ENCODE measurements at regions not wholly inside any gene's neighbourhood (a gene's known extent, or its start where the extent isn't known, plus 50 kb on each side); places are given as distances from the start of the nearest gene placed in this dataset.

- no peak overlapping the region for H3K4me3 ChIP-seq (ENCODE audit: low read length)
- no peak overlapping the region for H3K9ac ChIP-seq (ENCODE audit: low read length)
- no peaks in the 10 kb centered on the region for H3K27me3 ChIP-seq (ENCODE audit: control insufficient read depth, insufficient read depth, low read length)
- H3K36me3 ChIP-seq (ENCODE audit: control insufficient read depth, low read depth, low read length) = no peaks in the 10 kb centered on the region
- H3K27ac ChIP-seq (ENCODE audit: low read length) = no peak overlapping the region
- H3K9me3 ChIP-seq (ENCODE audit: control insufficient read depth, low read depth, low read length) = peaks cover 17% of the 10 kb centered on the region
- H3K4me1 ChIP-seq (ENCODE audit: control insufficient read depth, low read depth, low read length) = no peaks in the 10 kb centered on the region
Measured at GRCh38 chr3:99394831-99395778, 243.3 kb upstream of the COL8A1 start.

GRCh38 chr3:99393961-99394360 is 244.4 kb upstream of the COL8A1 start:
- Histone ChIP-seq H3K9ac (ENCODE audit: low read length) (no peak overlapping the region), H3K4me1 (ENCODE audit: control insufficient read depth, low read depth, low read length) (no peaks in the 10 kb centered on the region), H3K36me3 (ENCODE audit: control insufficient read depth, low read depth, low read length) (no peaks in the 10 kb centered on the region), H3K9me3 (ENCODE audit: control insufficient read depth, low read depth, low read length) (peaks cover 11% of the 10 kb centered on the region), H3K27me3 (ENCODE audit: control insufficient read depth, insufficient read depth, low read length) (no peaks in the 10 kb centered on the region), H3K4me3 (ENCODE audit: low read length) (no peak overlapping the region), H3K27ac (ENCODE audit: low read length) (no peak overlapping the region)

- Histone ChIP-seq H3K4me3 (ENCODE audit: low read length) (no peak overlapping the region), H3K4me1 (ENCODE audit: control insufficient read depth, low read depth, low read length) (no peaks in the 10 kb centered on the region), H3K27ac (ENCODE audit: low read length) (no peak overlapping the region), H3K27me3 (ENCODE audit: control insufficient read depth, insufficient read depth, low read length) (no peaks in the 10 kb centered on the region), H3K36me3 (ENCODE audit: control insufficient read depth, low read depth, low read length) (no peaks in the 10 kb centered on the region), H3K9ac (ENCODE audit: low read length) (no peak overlapping the region), H3K9me3 (ENCODE audit: control insufficient read depth, low read depth, low read length) (no peaks in the 10 kb centered on the region)
Measured at GRCh38 chr3:99388780-99389179, 249.6 kb upstream of the COL8A1 start.

- Histone ChIP-seq H3K27ac (ENCODE audit: low read length) (no peak overlapping the region), H3K4me3 (ENCODE audit: low read length) (no peak overlapping the region), H3K9me3 (ENCODE audit: control insufficient read depth, low read depth, low read length) (no peaks in the 10 kb centered on the region), H3K4me1 (ENCODE audit: control insufficient read depth, low read depth, low read length) (no peaks in the 10 kb centered on the region), H3K36me3 (ENCODE audit: control insufficient read depth, low read depth, low read length) (no peaks in the 10 kb centered on the region), H3K27me3 (ENCODE audit: control insufficient read depth, insufficient read depth, low read length) (no peaks in the 10 kb centered on the region), H3K9ac (ENCODE audit: low read length) (no peak overlapping the region)
Measured at GRCh38 chr3:99384596-99384995, 253.8 kb upstream of the COL8A1 start.

GRCh38 chr3:99376926-99377325 is 261.5 kb upstream of the COL8A1 start:
- Histone ChIP-seq H3K9ac (ENCODE audit: low read length) (no peak overlapping the region), H3K27ac (ENCODE audit: low read length) (no peak overlapping the region), H3K9me3 (ENCODE audit: control insufficient read depth, low read depth, low read length) (no peaks in the 10 kb centered on the region)

GRCh38 chr3:99373846-99374210 is 264.6 kb upstream of the COL8A1 start:
- no peak overlapping the region for H3K27ac ChIP-seq (ENCODE audit: low read length)
- H3K9me3 ChIP-seq (ENCODE audit: control insufficient read depth, low read depth, low read length) = no peaks in the 10 kb centered on the region
- H3K27me3 ChIP-seq (ENCODE audit: control insufficient read depth, insufficient read depth, low read length) = no peaks in the 10 kb centered on the region
- H3K4me3 ChIP-seq (ENCODE audit: low read length) = no peak overlapping the region
- no peak overlapping the region for H3K9ac ChIP-seq (ENCODE audit: low read length)
- no peaks in the 10 kb centered on the region for H3K36me3 ChIP-seq (ENCODE audit: control insufficient read depth, low read depth, low read length)
- no peaks in the 10 kb centered on the region for H3K4me1 ChIP-seq (ENCODE audit: control insufficient read depth, low read depth, low read length)

More at GRCh38 chr3:99376926-99377325, 261.5 kb upstream of the COL8A1 start:
- Histone ChIP-seq H3K27me3 (ENCODE audit: control insufficient read depth, insufficient read depth, low read length) (no peaks in the 10 kb centered on the region), H3K36me3 (ENCODE audit: control insufficient read depth, low read depth, low read length) (no peaks in the 10 kb centered on the region), H3K4me3 (ENCODE audit: low read length) (no peak overlapping the region), H3K4me1 (ENCODE audit: control insufficient read depth, low read depth, low read length) (no peaks in the 10 kb centered on the region)

GRCh38 chr3:99373088-99373845 is 265.1 kb upstream of the COL8A1 start:
- H3K36me3 ChIP-seq (ENCODE audit: control insufficient read depth, low read depth, low read length) = no peaks in the 10 kb centered on the region
- no peak overlapping the region for H3K9ac ChIP-seq (ENCODE audit: low read length)
- no peak overlapping the region for H3K4me3 ChIP-seq (ENCODE audit: low read length)
- no peaks in the 10 kb centered on the region for H3K4me1 ChIP-seq (ENCODE audit: control insufficient read depth, low read depth, low read length)
- H3K27me3 ChIP-seq (ENCODE audit: control insufficient read depth, insufficient read depth, low read length) = no peaks in the 10 kb centered on the region
- no peak overlapping the region for H3K27ac ChIP-seq (ENCODE audit: low read length)
- no peaks in the 10 kb centered on the region for H3K9me3 ChIP-seq (ENCODE audit: control insufficient read depth, low read depth, low read length)

GRCh38 chr3:99366663-99367429 is 271.5 kb upstream of the COL8A1 start:
- Histone ChIP-seq H3K36me3 (ENCODE audit: control insufficient read depth, low read depth, low read length) (no peaks in the 10 kb centered on the region), H3K4me1 (ENCODE audit: control insufficient read depth, low read depth, low read length) (no peaks in the 10 kb centered on the region), H3K4me3 (ENCODE audit: low read length) (no peak overlapping the region)

GRCh38 chr3:99365979-99366378 is 272.4 kb upstream of the COL8A1 start:
- Histone ChIP-seq H3K4me3 (ENCODE audit: low read length) (no peak overlapping the region), H3K9ac (ENCODE audit: low read length) (no peak overlapping the region), H3K9me3 (ENCODE audit: control insufficient read depth, low read depth, low read length) (no peaks in the 10 kb centered on the region), H3K4me1 (ENCODE audit: control insufficient read depth, low read depth, low read length) (no peaks in the 10 kb centered on the region), H3K27me3 (ENCODE audit: control insufficient read depth, insufficient read depth, low read length) (no peaks in the 10 kb centered on the region), H3K27ac (ENCODE audit: low read length) (no peak overlapping the region), H3K36me3 (ENCODE audit: control insufficient read depth, low read depth, low read length) (no peaks in the 10 kb centered on the region)

More at GRCh38 chr3:99366663-99367429, 271.5 kb upstream of the COL8A1 start:
- H3K9ac ChIP-seq (ENCODE audit: low read length) = no peak overlapping the region
- no peaks in the 10 kb centered on the region for H3K27me3 ChIP-seq (ENCODE audit: control insufficient read depth, insufficient read depth, low read length)
- H3K27ac ChIP-seq (ENCODE audit: low read length) = no peak overlapping the region
- no peaks in the 10 kb centered on the region for H3K9me3 ChIP-seq (ENCODE audit: control insufficient read depth, low read depth, low read length)

GRCh38 chr3:99365396-99365795 is 273.0 kb upstream of the COL8A1 start:
- Histone ChIP-seq H3K36me3 (ENCODE audit: control insufficient read depth, low read depth, low read length) (no peaks in the 10 kb centered on the region), H3K9ac (ENCODE audit: low read length) (no peak overlapping the region), H3K4me3 (ENCODE audit: low read length) (no peak overlapping the region), H3K27me3 (ENCODE audit: control insufficient read depth, insufficient read depth, low read length) (no peaks in the 10 kb centered on the region), H3K27ac (ENCODE audit: low read length) (no peak overlapping the region), H3K9me3 (ENCODE audit: control insufficient read depth, low read depth, low read length) (no peaks in the 10 kb centered on the region), H3K4me1 (ENCODE audit: control insufficient read depth, low read depth, low read length) (no peaks in the 10 kb centered on the region)

- Histone ChIP-seq H3K4me1 (ENCODE audit: control insufficient read depth, low read depth, low read length) (no peaks in the 10 kb centered on the region), H3K27me3 (ENCODE audit: control insufficient read depth, insufficient read depth, low read length) (no peaks in the 10 kb centered on the region), H3K9ac (ENCODE audit: low read length) (no peak overlapping the region), H3K36me3 (ENCODE audit: control insufficient read depth, low read depth, low read length) (no peaks in the 10 kb centered on the region), H3K9me3 (ENCODE audit: control insufficient read depth, low read depth, low read length) (no peaks in the 10 kb centered on the region), H3K27ac (ENCODE audit: low read length) (no peak overlapping the region), H3K4me3 (ENCODE audit: low read length) (no peak overlapping the region)
Measured at GRCh38 chr3:99357131-99357530, 281.3 kb upstream of the COL8A1 start.

Measured in iPS-18a (cell line).